Upper lobe of left lung (tissue), 6 donors: ENCODE measurements at regions not wholly inside any gene's neighbourhood (a gene's known extent, or its start where the extent isn't known, plus 50 kb on each side); places are given as distances from the start of the nearest gene placed in this dataset.

Source experiments
- ATAC-seq, 2 donors: fragments of 200-7000 bp; cut with Tn5 transposase; one replicate each; pipeline ENCODE4 v1.9.1; 2022; ENCODE audit warnings: mild to moderate bottlenecking in 2 of 2, moderate library complexity in 2 of 2; ENCODE audit not compliant: low FRiP score in 2 of 2
- DNase-seq, 2 donors: peaks; one replicate each; pipeline ENCODE4 v3.0.0-alpha.2; 2019 to 2020
- H3K27ac ChIP-seq, 4 donors: fragments of 200-600 bp; sonication (generic); one replicate each; pipeline ENCODE4 v1.5.1; 2016 to 2019
- H3K27me3 ChIP-seq, 4 donors: fragments of 200-600 bp; sonication (generic); one replicate each; pipeline ENCODE4 v1.5.1; 2017 to 2019
- H3K36me3 ChIP-seq, 4 donors: fragments of 200-600 bp; sonication (generic); one replicate each; pipeline ENCODE4 v1.5.1; 2016 to 2019
- H3K4me1 ChIP-seq, 4 donors: fragments of 200-600 bp; sonication (generic); one replicate each; pipeline ENCODE4 v1.5.1; 2018 to 2019
- H3K4me3 ChIP-seq, 4 donors: fragments of 200-600 bp; sonication (generic); one replicate each; pipeline ENCODE4 v1.5.1; 2017 to 2019; ENCODE audit warnings: mild to moderate bottlenecking in 2 of 4, moderate library complexity in 1 of 4
- H3K9me3 ChIP-seq, 4 donors: fragments of 200-600 bp; sonication (generic); one replicate each; pipeline ENCODE4 v1.5.1; 2018 to 2019
- CTCF ChIP-seq, 6 experiments: fragments of 450-650 bp in 4 of 6; fragments of 200-600 bp in 2 of 6; sonication (generic) in 2 of 6; IDR thresholded peaks; one replicate each; pipeline ENCODE4 v1.5.1; 2016 to 2019; ENCODE audit warnings: antibody characterized with exemption in 6 of 6
- EP300 ChIP-seq, 4 donors: sonication (generic); formaldehyde crosslinking; IDR thresholded peaks; one replicate each; pipeline ENCODE4 v1.5.1; 2017; ENCODE audit warnings: antibody characterized with exemption in 4 of 4, control low read depth in 2 of 4
- POLR2A ChIP-seq, 4 donors: fragments of 450-650 bp; IDR thresholded peaks; one replicate each; pipeline ENCODE4 v1.5.1; 2016 to 2017; ENCODE audit warnings: antibody characterized with exemption in 4 of 4, mild to moderate bottlenecking in 2 of 4
- POLR2AphosphoS5 ChIP-seq, 2 donors: sonication (generic); formaldehyde crosslinking; IDR thresholded peaks; one replicate each; pipeline ENCODE4 v1.5.1; 2017; ENCODE audit warnings: antibody characterized with exemption in 2 of 2
- WGBS, 2 donors: methylation state at CpG; one replicate each; pipeline ENCODE4 v1.1.5; 2017 to 2018; 5-methylcytosine and 5-hydroxymethylcytosine counted together
- donor health status: DM: no; HTN: no; CAD: no; lungs with moderate emphysema.
- donor health status: DM: no; HTN: yes; CAD: no; lungs with severe emphysema.

DNA sequence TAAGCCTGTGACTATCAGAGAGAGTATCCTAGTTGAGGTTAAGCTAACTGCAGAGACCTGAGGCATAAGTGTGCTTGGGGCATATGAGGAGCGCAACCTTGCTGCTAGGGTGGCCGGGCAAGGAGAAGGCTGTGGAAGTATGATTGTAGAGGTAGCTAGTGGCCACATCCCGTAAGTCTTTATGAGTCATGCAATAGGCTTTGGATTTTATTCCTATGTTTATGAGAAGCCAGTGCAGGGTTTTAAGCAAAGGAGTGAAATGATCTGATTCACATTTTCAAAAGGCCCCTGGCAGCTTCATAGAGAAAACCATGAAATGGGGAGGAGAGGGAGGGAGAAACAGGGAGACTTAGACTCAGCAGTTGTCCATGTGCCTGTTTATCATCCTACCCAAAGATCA is 92.1 kb upstream of the WDFY3 start:
- DNase-seq = no peak
- H3K4me1 ChIP-seq = no peaks in the 10 kb centered on the region
- no peaks in the 10 kb centered on the region for H3K9me3 ChIP-seq
- TF ChIP-seq EP300 (IDR thresholded peaks at IDR 0.05) (no peak), CTCF (IDR thresholded peaks at IDR 0.05) (no peak), POLR2AphosphoS5 (IDR thresholded peaks at IDR 0.05) (no peak), POLR2A (IDR thresholded peaks at IDR 0.05) (no peak)
- 81 to 92% methylated on average over 3 of the region's 3 CpGs for WGBS, 2 donors
- H3K4me3 ChIP-seq = no peak overlapping the region
- no peaks in the 10 kb centered on the region for H3K36me3 ChIP-seq
- no peak overlapping the region for H3K27ac ChIP-seq
- no peaks in the 10 kb centered on the region for H3K27me3 ChIP-seq
- ATAC-seq = no peak

GRCh38 chr4:85061974-85062373 is 95.5 kb upstream of the WDFY3 start:
- 87 to 88% methylated on average over 1 of the region's 1 CpG for WGBS, 2 donors
- H3K36me3 ChIP-seq = no peaks in the 10 kb centered on the region
- no peaks in the 10 kb centered on the region for H3K9me3 ChIP-seq
- TF ChIP-seq CTCF (IDR thresholded peaks at IDR 0.05) (no peak), POLR2A (IDR thresholded peaks at IDR 0.05) (no peak), POLR2AphosphoS5 (IDR thresholded peaks at IDR 0.05) (no peak), EP300 (IDR thresholded peaks at IDR 0.05) (no peak)
- no peak for ATAC-seq
- DNase-seq = no peak
- no peaks in the 10 kb centered on the region for H3K27me3 ChIP-seq
- H3K4me3 ChIP-seq = no peak overlapping the region
- H3K27ac ChIP-seq = no peak overlapping the region
- H3K4me1 ChIP-seq = no peaks in the 10 kb centered on the region

DNA sequence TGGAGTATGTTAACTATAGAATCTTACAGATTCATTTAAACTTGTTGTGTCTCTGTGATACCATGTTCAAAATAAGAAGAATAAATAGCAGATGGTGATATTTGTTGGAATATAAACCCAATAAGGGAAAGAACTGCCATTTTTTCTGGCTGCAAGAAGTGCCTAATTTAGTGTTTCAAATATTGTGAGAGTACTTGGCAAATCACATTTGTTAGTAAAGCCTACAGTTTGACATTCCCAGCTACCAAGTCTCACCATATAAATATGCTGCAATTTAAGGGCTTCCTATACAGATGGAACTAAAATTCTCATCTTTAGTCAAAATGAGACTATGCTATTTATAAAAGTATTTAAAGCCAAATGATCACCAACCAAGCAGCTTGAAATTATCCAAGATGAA is 96.0 kb upstream of the WDFY3 start:
- Histone ChIP-seq H3K9me3 (no peaks in the 10 kb centered on the region), H3K27ac (no peak overlapping the region), H3K4me1 (no peaks in the 10 kb centered on the region), H3K4me3 (no peak overlapping the region), H3K36me3 (no peaks in the 10 kb centered on the region), H3K27me3 (no peaks in the 10 kb centered on the region)
- no peak for DNase-seq
- no peak for TF ChIP-seq POLR2AphosphoS5 (IDR thresholded peaks at IDR 0.05)
- no peak for TF ChIP-seq EP300 (IDR thresholded peaks at IDR 0.05)
- no peak for TF ChIP-seq POLR2A (IDR thresholded peaks at IDR 0.05)
- no peak for TF ChIP-seq CTCF (IDR thresholded peaks at IDR 0.05)
- ATAC-seq = no peak

GRCh38 chr4:85067342-85067741 is 100.9 kb upstream of the WDFY3 start:
- WGBS, 2 donors = 90 to 97% methylated on average over 2 of the region's 2 CpGs
- Histone ChIP-seq H3K9me3 (peaks cover 0 to 3% (median 0%) of the 10 kb centered on the region in 4 donors), H3K27me3 (no peaks in the 10 kb centered on the region), H3K36me3 (no peaks in the 10 kb centered on the region), H3K4me1 (no peaks in the 10 kb centered on the region), H3K4me3 (no peak overlapping the region), H3K27ac (no peak overlapping the region)
- DNase-seq (no peak), ATAC-seq (no peak)
- TF ChIP-seq POLR2AphosphoS5 (IDR thresholded peaks at IDR 0.05) = no peak
- no peak for TF ChIP-seq POLR2A (IDR thresholded peaks at IDR 0.05)
- TF ChIP-seq CTCF (IDR thresholded peaks at IDR 0.05) = no peak
- TF ChIP-seq EP300 (IDR thresholded peaks at IDR 0.05) = no peak

- Histone ChIP-seq H3K36me3 (no peaks in the 10 kb centered on the region), H3K27me3 (no peaks in the 10 kb centered on the region), H3K4me3 (no peak overlapping the region), H3K27ac (no peak overlapping the region), H3K4me1 (no peaks in the 10 kb centered on the region), H3K9me3 (no peaks in the 10 kb centered on the region)
- 77 to 79% methylated on average over 2 of the region's 2 CpGs for WGBS, 2 donors
- ATAC-seq = no peak
- no peak for TF ChIP-seq POLR2AphosphoS5 (IDR thresholded peaks at IDR 0.05)
- no peak for TF ChIP-seq EP300 (IDR thresholded peaks at IDR 0.05)
- TF ChIP-seq CTCF (IDR thresholded peaks at IDR 0.05) = no peak
- no peak for TF ChIP-seq POLR2A (IDR thresholded peaks at IDR 0.05)
- DNase-seq = no peak
These were observed 111.5 kb upstream of the WDFY3 start for GRCh38 chr4:85078016-85078415.
